GM12878 (cell line): ENCODE measurements at regions not wholly inside any gene's neighbourhood (a gene's known extent, or its start where the extent isn't known, plus 50 kb on each side); places are given as distances from the start of the nearest gene placed in this dataset.

Experiments used
- EGR1 ChIP-seq, 2 experiments: IDR thresholded peaks; 1 replicate in 1 of 2; 2 replicates in 1 of 2; pipeline ENCODE4 v1.6.1; 2011 to 2012; ENCODE audit warnings: low read depth in 2 of 2, low read length in 2 of 2, borderline replicate concordance in 1 of 2, mild to moderate bottlenecking in 1 of 2, moderate library complexity in 1 of 2
- FOS ChIP-seq: IDR thresholded peaks from 3 replicates; pipeline ENCODE4 v1.6.1; 2011; ENCODE audit warnings: borderline replicate concordance; ENCODE audit not compliant: insufficient read length; ENCODE audit errors: extremely low read depth
- TCF3 ChIP-seq: IDR thresholded peaks from 2 replicates; pipeline ENCODE4 v1.6.1; 2012; ENCODE audit warnings: low read depth, mild to moderate bottlenecking, low read length, borderline replicate concordance; ENCODE audit not compliant: insufficient read depth
- ZNF274 ChIP-seq: IDR thresholded peaks from one replicate; pipeline ENCODE4 v1.8.0; 2011; ENCODE audit not compliant: insufficient read length, insufficient read depth
- TF ChIP-seq, protein P1 (sequence below): fragments of 450-650 bp; IDR thresholded peaks from 2 replicates; pipeline ENCODE4 v1.6.1; 2018; ENCODE audit warnings: mild to moderate bottlenecking, low read depth, moderate library complexity; ENCODE audit not compliant: partially characterized antibody
- TF ChIP-seq, protein P2 (sequence below): fragments of 150-350 bp; IDR thresholded peaks from 2 replicates; pipeline ENCODE4 v1.6.1; 2014; ENCODE audit warnings: mild to moderate bottlenecking, low read depth, low read length
- TF ChIP-seq, protein P3 (sequence below): IDR thresholded peaks from 2 replicates; pipeline ENCODE4 v1.6.1; 2012; ENCODE audit warnings: low read length, inconsistent platforms

DNA sequence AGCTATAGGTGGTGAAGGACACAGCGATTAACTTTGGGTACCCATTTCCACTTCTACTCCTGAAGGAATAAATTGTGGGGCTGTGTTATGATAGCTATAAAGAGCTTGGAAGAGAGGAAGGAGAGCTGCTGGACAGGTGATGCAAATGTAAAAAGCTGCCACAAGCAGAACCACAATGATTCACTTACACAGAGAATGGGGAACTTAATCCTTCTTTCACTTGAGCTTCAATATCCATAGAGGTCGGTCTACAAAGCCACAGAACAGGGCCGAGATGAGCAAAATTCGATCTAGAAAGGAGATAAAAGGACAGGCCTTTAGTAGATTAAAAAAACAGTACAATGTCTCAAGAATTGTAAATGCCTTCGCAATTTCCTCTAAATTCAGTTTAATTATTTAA is 831.1 kb downstream of the LRFN5 start (continued):
- TF ChIP-seq TCF3 (no peak), EGR1 (IDR thresholded peaks at IDR 0.05; ENCODE audit: borderline replicate concordance in 1 of 2, low read depth in 2 of 2, low read length in 2 of 2) (no peak), FOS (no peak), ZNF274 (no peak)
- TF ChIP-seq, protein P1, sequence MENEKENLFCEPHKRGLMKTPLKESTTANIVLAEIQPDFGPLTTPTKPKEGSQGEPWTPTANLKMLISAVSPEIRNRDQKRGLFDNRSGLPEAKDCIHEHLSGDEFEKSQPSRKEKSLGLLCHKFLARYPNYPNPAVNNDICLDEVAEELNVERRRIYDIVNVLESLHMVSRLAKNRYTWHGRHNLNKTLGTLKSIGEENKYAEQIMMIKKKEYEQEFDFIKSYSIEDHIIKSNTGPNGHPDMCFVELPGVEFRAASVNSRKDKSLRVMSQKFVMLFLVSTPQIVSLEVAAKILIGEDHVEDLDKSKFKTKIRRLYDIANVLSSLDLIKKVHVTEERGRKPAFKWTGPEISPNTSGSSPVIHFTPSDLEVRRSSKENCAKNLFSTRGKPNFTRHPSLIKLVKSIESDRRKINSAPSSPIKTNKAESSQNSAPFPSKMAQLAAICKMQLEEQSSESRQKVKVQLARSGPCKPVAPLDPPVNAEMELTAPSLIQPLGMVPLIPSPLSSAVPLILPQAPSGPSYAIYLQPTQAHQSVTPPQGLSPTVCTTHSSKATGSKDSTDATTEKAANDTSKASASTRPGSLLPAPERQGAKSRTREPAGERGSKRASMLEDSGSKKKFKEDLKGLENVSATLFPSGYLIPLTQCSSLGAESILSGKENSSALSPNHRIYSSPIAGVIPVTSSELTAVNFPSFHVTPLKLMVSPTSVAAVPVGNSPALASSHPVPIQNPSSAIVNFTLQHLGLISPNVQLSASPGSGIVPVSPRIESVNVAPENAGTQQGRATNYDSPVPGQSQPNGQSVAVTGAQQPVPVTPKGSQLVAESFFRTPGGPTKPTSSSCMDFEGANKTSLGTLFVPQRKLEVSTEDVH: no peak
- TF ChIP-seq, protein P2, sequence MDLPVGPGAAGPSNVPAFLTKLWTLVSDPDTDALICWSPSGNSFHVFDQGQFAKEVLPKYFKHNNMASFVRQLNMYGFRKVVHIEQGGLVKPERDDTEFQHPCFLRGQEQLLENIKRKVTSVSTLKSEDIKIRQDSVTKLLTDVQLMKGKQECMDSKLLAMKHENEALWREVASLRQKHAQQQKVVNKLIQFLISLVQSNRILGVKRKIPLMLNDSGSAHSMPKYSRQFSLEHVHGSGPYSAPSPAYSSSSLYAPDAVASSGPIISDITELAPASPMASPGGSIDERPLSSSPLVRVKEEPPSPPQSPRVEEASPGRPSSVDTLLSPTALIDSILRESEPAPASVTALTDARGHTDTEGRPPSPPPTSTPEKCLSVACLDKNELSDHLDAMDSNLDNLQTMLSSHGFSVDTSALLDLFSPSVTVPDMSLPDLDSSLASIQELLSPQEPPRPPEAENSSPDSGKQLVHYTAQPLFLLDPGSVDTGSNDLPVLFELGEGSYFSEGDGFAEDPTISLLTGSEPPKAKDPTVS: no peak
- TF ChIP-seq, protein P3, sequence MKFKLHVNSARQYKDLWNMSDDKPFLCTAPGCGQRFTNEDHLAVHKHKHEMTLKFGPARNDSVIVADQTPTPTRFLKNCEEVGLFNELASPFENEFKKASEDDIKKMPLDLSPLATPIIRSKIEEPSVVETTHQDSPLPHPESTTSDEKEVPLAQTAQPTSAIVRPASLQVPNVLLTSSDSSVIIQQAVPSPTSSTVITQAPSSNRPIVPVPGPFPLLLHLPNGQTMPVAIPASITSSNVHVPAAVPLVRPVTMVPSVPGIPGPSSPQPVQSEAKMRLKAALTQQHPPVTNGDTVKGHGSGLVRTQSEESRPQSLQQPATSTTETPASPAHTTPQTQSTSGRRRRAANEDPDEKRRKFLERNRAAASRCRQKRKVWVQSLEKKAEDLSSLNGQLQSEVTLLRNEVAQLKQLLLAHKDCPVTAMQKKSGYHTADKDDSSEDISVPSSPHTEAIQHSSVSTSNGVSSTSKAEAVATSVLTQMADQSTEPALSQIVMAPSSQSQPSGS: no peak
